Caco-2 (cell line): ENCODE measurements at regions not wholly inside any gene's neighbourhood (a gene's known extent, or its start where the extent isn't known, plus 50 kb on each side); places are given as distances from the start of the nearest gene placed in this dataset.

Source experiments
- BruUV-seq: library from RNA; stranded (reverse); fragments of 400-500 nt; replicated peaks from 2 replicates; lab custom pipeline; 2021; lab: Mats Ljungman, UMichigan
- CTCF ChIA-PET: fragments of 300-600 bp; sonication (Branson Sonifier 250); formaldehyde crosslinking; loops from one replicate; lab custom pipeline; 2022; ENCODE audit warnings: antibody characterized with exemption; lab: Charles Lee
- POLR2A ChIA-PET: fragments of 300-600 bp; sonication (Branson Sonifier 250); formaldehyde crosslinking; loops from one replicate; lab custom pipeline; 2022; ENCODE audit warnings: antibody characterized with exemption; lab: Charles Lee
- DNase-seq, 2 experiments: peaks; one replicate each; pipeline versions ENCODE4 v3.0.0 to v3.0.0-alpha.2; 2020 to 2022
- H3K27me3 ChIP-seq: replicated peaks from 2 replicates; pipeline ENCODE4 v1.6.0; 2011; ENCODE audit warnings: low read length; ENCODE audit not compliant: control insufficient read depth, insufficient read depth
- H3K36me3 ChIP-seq: 2 replicates; pipeline ENCODE4 v1.5.1; 2011; ENCODE audit warnings: low read length; ENCODE audit not compliant: control insufficient read depth, insufficient read depth
- H3K4me1 ChIP-seq: fragments of 250-450 bp; sonication (Bioruptor Pico); 2 replicates; pipeline ENCODE4 v1.5.1; 2020; ENCODE audit warnings: mild to moderate bottlenecking
- H3K4me3 ChIP-seq: 2 replicates; pipeline ENCODE4 v1.5.1; 2011; ENCODE audit warnings: low read depth, mild to moderate bottlenecking, control low read depth, low read length
- H3K9me3 ChIP-seq: fragments of 250-450 bp; sonication (Bioruptor Pico); 2 replicates; pipeline ENCODE4 v1.5.1; 2020; ENCODE audit warnings: mild to moderate bottlenecking, moderate library complexity
- H3K27ac Mint-ChIP-seq: one replicate; pipeline ENCODE4 v1.8.0; 2022; ENCODE audit warnings: mixed read lengths; ENCODE audit not compliant: unreplicated experiment
- H3K27me3 Mint-ChIP-seq: one replicate; pipeline ENCODE4 v1.8.0; 2022; ENCODE audit warnings: mixed read lengths; ENCODE audit not compliant: insufficient read depth, unreplicated experiment
- H3K36me3 Mint-ChIP-seq: one replicate; pipeline ENCODE4 v1.8.0; 2022; ENCODE audit warnings: mild to moderate bottlenecking, mixed read lengths; ENCODE audit not compliant: insufficient read depth, unreplicated experiment
- H3K4me1 Mint-ChIP-seq: one replicate; pipeline ENCODE4 v1.8.0; 2022; ENCODE audit warnings: low read depth, mixed read lengths; ENCODE audit not compliant: unreplicated experiment
- H3K4me3 Mint-ChIP-seq: one replicate; pipeline ENCODE4 v1.8.0; 2022; ENCODE audit warnings: mild to moderate bottlenecking, moderate library complexity, mixed read lengths; ENCODE audit not compliant: unreplicated experiment
- H3K9me3 Mint-ChIP-seq: one replicate; pipeline ENCODE4 v1.8.0; 2022; ENCODE audit warnings: mixed read lengths; ENCODE audit not compliant: unreplicated experiment
- intact Hi-C: fragments of 100-400 bp; cut with micrococcal nuclease; formaldehyde crosslinking; loops from one replicate; pipeline ENCODE4 v1.10.0; 2022; ENCODE audit not compliant: unreplicated experiment
- TF ChIP-seq, protein P1 (sequence below), 2 experiments: fragments of 200-600 bp in 1 of 2; IDR thresholded peaks; 1 replicate in 1 of 2; 2 replicates in 1 of 2; pipeline versions ENCODE4 v1.5.1 to v1.8.0; 2011 to 2022; ENCODE audit warnings: antibody characterized with exemption in 1 of 2, control low read depth in 1 of 2, inconsistent platforms in 1 of 2, low read depth in 1 of 2, low read length in 1 of 2, mild to moderate bottlenecking in 1 of 2, moderate library complexity in 1 of 2; ENCODE audit not compliant: insufficient read depth in 1 of 2, severe bottlenecking in 1 of 2, unreplicated experiment in 1 of 2

DNA sequence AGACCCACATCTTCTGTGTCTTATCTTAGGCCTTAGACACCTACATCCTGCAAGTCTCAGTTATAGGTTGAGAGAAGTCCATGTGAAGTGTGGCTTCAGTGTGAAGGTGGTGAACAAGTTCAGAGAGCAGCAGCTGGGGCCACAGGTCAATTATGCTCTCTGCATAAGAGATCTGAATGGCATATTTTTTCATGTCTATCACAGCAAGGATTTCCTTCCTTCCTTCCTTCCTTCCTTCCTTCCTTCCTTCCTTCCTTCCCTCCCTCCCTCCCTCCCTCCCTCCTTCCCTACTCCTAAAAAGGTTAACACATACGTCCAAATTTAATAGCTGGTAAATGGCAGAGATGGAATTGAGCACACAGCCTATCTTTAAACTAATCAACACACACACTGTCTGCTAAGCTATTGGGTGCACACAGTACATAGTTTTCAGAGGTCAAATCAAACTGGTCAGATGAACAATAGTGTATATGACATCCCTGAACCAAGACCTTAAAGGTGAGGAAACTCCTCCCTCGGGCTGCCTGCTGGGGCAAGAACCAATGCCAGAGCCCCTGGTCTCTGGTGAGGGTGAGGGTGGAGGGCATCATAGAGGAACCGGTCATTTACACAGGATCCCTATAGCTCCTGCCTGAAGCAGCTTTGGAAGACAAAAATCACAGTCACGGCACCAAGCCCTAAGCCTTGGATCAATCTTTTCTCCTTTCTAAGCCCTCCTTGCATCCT is 240.9 kb downstream of the ICOS start:
- Mint-ChIP-seq H3K4me3 (no peak overlapping the region), H3K27me3 (peaks cover 3% of the 10 kb centered on the region), H3K27ac (no peak overlapping the region), H3K36me3 (no peaks in the 10 kb centered on the region), H3K4me1 (no peaks in the 10 kb centered on the region), H3K9me3 (no peaks in the 10 kb centered on the region)
- CTCF ChIA-PET, result interaction anchor here (0.6 to 3.1 kb wide), 5 partner anchors 32 to 1939 kb away, joined by 3 to 21 read pairs (median 3); no protein-coding TSS in a partner anchor
- POLR2A ChIA-PET, result no interaction called here
- Histone ChIP-seq H3K36me3 (no peaks in the 10 kb centered on the region), H3K4me3 (no peak overlapping the region), H3K9me3 (no peaks in the 10 kb centered on the region), H3K27me3 (peaks cover 2% of the 10 kb centered on the region), H3K4me1 (no peaks in the 10 kb centered on the region)
- BruUV-seq, result no TSS peak
- intact Hi-C loops, result no loop called here
- TF ChIP-seq, protein P1, sequence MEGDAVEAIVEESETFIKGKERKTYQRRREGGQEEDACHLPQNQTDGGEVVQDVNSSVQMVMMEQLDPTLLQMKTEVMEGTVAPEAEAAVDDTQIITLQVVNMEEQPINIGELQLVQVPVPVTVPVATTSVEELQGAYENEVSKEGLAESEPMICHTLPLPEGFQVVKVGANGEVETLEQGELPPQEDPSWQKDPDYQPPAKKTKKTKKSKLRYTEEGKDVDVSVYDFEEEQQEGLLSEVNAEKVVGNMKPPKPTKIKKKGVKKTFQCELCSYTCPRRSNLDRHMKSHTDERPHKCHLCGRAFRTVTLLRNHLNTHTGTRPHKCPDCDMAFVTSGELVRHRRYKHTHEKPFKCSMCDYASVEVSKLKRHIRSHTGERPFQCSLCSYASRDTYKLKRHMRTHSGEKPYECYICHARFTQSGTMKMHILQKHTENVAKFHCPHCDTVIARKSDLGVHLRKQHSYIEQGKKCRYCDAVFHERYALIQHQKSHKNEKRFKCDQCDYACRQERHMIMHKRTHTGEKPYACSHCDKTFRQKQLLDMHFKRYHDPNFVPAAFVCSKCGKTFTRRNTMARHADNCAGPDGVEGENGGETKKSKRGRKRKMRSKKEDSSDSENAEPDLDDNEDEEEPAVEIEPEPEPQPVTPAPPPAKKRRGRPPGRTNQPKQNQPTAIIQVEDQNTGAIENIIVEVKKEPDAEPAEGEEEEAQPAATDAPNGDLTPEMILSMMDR (IDR thresholded peaks at IDR 0.05; ENCODE audit: insufficient read depth in 1 of 2, low read depth in 1 of 2, low read length in 1 of 2, severe bottlenecking in 1 of 2, unreplicated experiment in 1 of 2), result no peak
- DNase-seq, result no peak

DNA sequence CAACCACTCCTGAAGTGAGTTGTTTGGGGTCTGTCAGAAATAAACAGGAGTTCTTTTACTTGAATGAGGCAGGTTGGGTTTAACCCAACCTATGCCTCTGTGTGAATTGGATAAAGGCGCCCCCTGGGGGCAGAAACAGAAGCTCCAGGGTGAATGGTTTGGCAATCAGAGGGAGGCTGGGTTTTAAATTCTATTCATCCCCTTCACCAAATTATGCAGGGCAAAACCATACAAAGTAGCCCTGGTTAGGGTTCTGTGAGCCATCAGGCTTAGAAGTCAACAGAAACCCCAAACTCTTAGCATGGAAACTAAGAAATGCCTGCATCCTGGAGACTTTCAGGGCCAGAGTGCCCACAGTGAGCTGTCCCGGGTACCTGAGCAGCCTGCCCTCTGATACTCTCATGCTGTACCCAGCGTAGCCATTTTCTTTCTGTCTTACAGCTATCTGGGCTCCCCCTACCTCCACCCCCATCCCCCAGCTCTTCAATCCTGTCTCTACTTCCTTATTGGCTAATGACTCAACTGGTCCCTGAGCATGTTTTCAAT is 241.5 kb downstream of the ICOS start:
- intact Hi-C loops, result loop anchor here (1.0 kb wide), 3 partner anchors 33 to 154 kb away; no protein-coding TSS in a partner anchor
- POLR2A ChIA-PET, result no interaction called here

DNA sequence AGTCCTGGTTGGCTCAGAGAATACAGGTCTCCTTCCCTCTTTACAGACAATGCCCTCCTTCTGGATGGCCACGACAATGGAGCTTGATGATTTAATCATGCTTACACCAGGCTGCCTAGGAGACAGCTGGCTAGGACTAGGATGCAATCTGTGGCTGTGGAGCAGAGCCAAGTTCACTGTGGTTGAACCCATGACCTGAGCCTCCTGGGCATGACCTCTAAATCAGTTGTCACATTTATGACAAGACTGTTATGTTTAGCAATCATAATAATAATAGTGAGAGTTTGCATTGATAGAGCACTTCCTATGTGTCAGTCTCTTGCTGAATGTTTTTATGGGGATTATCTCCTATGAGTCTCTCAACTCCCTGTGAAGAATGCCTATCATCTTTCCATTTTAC is 244.1 kb downstream of the ICOS start:
- no peak overlapping the region for H3K27ac Mint-ChIP-seq
- H3K4me3 Mint-ChIP-seq, result no peak overlapping the region
- DNase-seq, result no peak
- no TSS peak for BruUV-seq
- no peaks in the 10 kb centered on the region for H3K9me3 Mint-ChIP-seq
- TF ChIP-seq, protein P1 (IDR thresholded peaks at IDR 0.05; ENCODE audit: insufficient read depth in 1 of 2, low read depth in 1 of 2, low read length in 1 of 2, severe bottlenecking in 1 of 2, unreplicated experiment in 1 of 2), result no peak
- no peaks in the 10 kb centered on the region for H3K36me3 ChIP-seq
- intact Hi-C loops, result no loop called here
- ChIA-PET POLR2A (no interaction called here), CTCF (interaction anchor here (1.2 to 1.3 kb wide), 2 partner anchors 11 to 39 kb away, joined by 3 read pairs; no protein-coding TSS in a partner anchor)
- peaks cover 9% of the 10 kb centered on the region for H3K4me1 ChIP-seq
- H3K4me1 Mint-ChIP-seq, result peaks cover 7% of the 10 kb centered on the region
- no peaks in the 10 kb centered on the region for H3K9me3 ChIP-seq
- peaks cover 2% of the 10 kb centered on the region for H3K27me3 ChIP-seq
- no peaks in the 10 kb centered on the region for H3K36me3 Mint-ChIP-seq
- peaks cover 3% of the 10 kb centered on the region for H3K27me3 Mint-ChIP-seq
- H3K4me3 ChIP-seq, result no peak overlapping the region

More for the DNA sequence above, 241.5 kb downstream of the ICOS start:
- no peaks in the 10 kb centered on the region for H3K36me3 Mint-ChIP-seq
- peak; percentile 44 to 60 for DNase-seq
- BruUV-seq, result no TSS peak
- no peaks in the 10 kb centered on the region for H3K9me3 ChIP-seq
- peaks cover 2% of the 10 kb centered on the region for H3K27me3 ChIP-seq
- no peak overlapping the region for H3K4me3 ChIP-seq
- no peaks in the 10 kb centered on the region for H3K4me1 Mint-ChIP-seq
- no peaks in the 10 kb centered on the region for H3K9me3 Mint-ChIP-seq
- H3K27ac Mint-ChIP-seq, result no peak overlapping the region
- CTCF ChIA-PET, result interaction anchor here (0.6 to 3.1 kb wide), 7 partner anchors 10 to 1939 kb away, joined by 3 to 21 read pairs (median 4); no protein-coding TSS in a partner anchor
- no peak overlapping the region for H3K4me3 Mint-ChIP-seq
- peaks cover 3% of the 10 kb centered on the region for H3K27me3 Mint-ChIP-seq
- H3K36me3 ChIP-seq, result no peaks in the 10 kb centered on the region
- no peaks in the 10 kb centered on the region for H3K4me1 ChIP-seq
- TF ChIP-seq, protein P1 (IDR thresholded peaks at IDR 0.05; ENCODE audit: insufficient read depth in 1 of 2, low read depth in 1 of 2, low read length in 1 of 2, severe bottlenecking in 1 of 2, unreplicated experiment in 1 of 2), result peak; percentile 56 to 65
